ENCODE measurements at regions not wholly inside any gene's neighbourhood (a gene's known extent, or its start where the extent isn't known, plus 50 kb on each side); places are given as distances from the start of the nearest gene placed in this dataset.
"Not testable (repeated sequence)": the region's sequence is repeated elsewhere in the genome, so short reads cannot be mapped to it uniquely, and the experiment has no call there.

GRCh38 chr10:10687751-10688150 lies 329.9 kb upstream of the CELF2 start:
- no peak for DNase-seq (ENCODE audit: low spot score)

GRCh38 chr10:10699427-10699826 lies 318.2 kb upstream of the CELF2 start:
- DNase-seq (ENCODE audit: low spot score), result no peak

GRCh38 chr10:10701084-10701611 lies 316.5 kb upstream of the CELF2 start:
- DNase-seq (ENCODE audit: low spot score), result no peak

- no peak for DNase-seq (ENCODE audit: low spot score)
Observed at GRCh38 chr10:10702211-10702610, 315.5 kb upstream of the CELF2 start.

GRCh38 chr10:10703382-10703781 lies 314.3 kb upstream of the CELF2 start:
- DNase-seq (ENCODE audit: low spot score), result no peak

GRCh38 chr10:10712155-10712704 lies 305.4 kb upstream of the CELF2 start:
- DNase-seq (ENCODE audit: low spot score), result no peak

GRCh38 chr10:10714327-10714726 lies 303.3 kb upstream of the CELF2 start:
- no peak for DNase-seq (ENCODE audit: low spot score)

- DNase-seq (ENCODE audit: low spot score), result no peak
Observed at GRCh38 chr10:10716972-10717371, 300.7 kb upstream of the CELF2 start.

- no peak for DNase-seq (ENCODE audit: low spot score)
Observed at GRCh38 chr10:10722422-10722821, 295.2 kb upstream of the CELF2 start.

GRCh38 chr10:10725196-10725595 lies 292.5 kb upstream of the CELF2 start:
- DNase-seq (ENCODE audit: low spot score), result no peak

- no peak for DNase-seq (ENCODE audit: low spot score)
Observed at GRCh38 chr10:10726101-10726500, 291.6 kb upstream of the CELF2 start.

GRCh38 chr10:10727411-10727810 lies 290.3 kb upstream of the CELF2 start:
- not testable (repeated sequence) for DNase-seq (ENCODE audit: low spot score)

- no peak for DNase-seq (ENCODE audit: low spot score)
Observed at GRCh38 chr10:10727812-10728211, 289.9 kb upstream of the CELF2 start.

GRCh38 chr10:10730471-10731043 lies 287.1 kb upstream of the CELF2 start:
- no peak for DNase-seq (ENCODE audit: low spot score)

GRCh38 chr10:10731366-10731765 lies 286.3 kb upstream of the CELF2 start:
- no peak for DNase-seq (ENCODE audit: low spot score)

- DNase-seq (ENCODE audit: low spot score), result no peak
Observed at GRCh38 chr10:10734356-10735064, 283.2 kb upstream of the CELF2 start.

GRCh38 chr10:10745291-10745690 lies 272.4 kb upstream of the CELF2 start:
- DNase-seq (ENCODE audit: low spot score), result no peak

- no peak for DNase-seq (ENCODE audit: low spot score)
Observed at GRCh38 chr10:10755490-10755889, 262.2 kb upstream of the CELF2 start.

- no peak for DNase-seq (ENCODE audit: low spot score)
Observed at GRCh38 chr10:10758306-10758705, 259.4 kb upstream of the CELF2 start.

GRCh38 chr10:10759806-10760205 lies 257.9 kb upstream of the CELF2 start:
- DNase-seq (ENCODE audit: low spot score), result not testable (repeated sequence)

GRCh38 chr10:10765017-10765416 lies 252.7 kb upstream of the CELF2 start:
- no peak for DNase-seq (ENCODE audit: low spot score)

- no peak for DNase-seq (ENCODE audit: low spot score)
Observed at GRCh38 chr10:10772411-10772810, 245.3 kb upstream of the CELF2 start.

- DNase-seq (ENCODE audit: low spot score), result no peak
Observed at GRCh38 chr10:10772874-10773508, 244.7 kb upstream of the CELF2 start.

Measured in H4 (cell line).